Activated CD4-positive, alpha-beta T cell treated with anti-CD3 and anti-CD28 coated beads for 1 hour (primary cell): ENCODE measurements at regions not wholly inside any gene's neighbourhood (a gene's known extent, or its start where the extent isn't known, plus 50 kb on each side); places are given as distances from the start of the nearest gene placed in this dataset.

ENCODE experiments used
- DNase-seq: peaks from one replicate; pipeline ENCODE4 v3.0.0-alpha.2; 2020

GRCh38 chr2:211241891-211242290 is 685.5 kb downstream of the CPS1 start:
- no peak for DNase-seq

- DNase-seq = no peak
These were observed 691.4 kb downstream of the CPS1 start for GRCh38 chr2:211247751-211248150.

GRCh38 chr2:211248841-211249240 is 692.4 kb downstream of the CPS1 start:
- no peak for DNase-seq

GRCh38 chr2:211251016-211251415 is 694.6 kb downstream of the CPS1 start:
- no peak for DNase-seq

GRCh38 chr2:211258646-211259335 is 702.4 kb downstream of the CPS1 start:
- no peak for DNase-seq

GRCh38 chr2:211259831-211260476 is 703.6 kb downstream of the CPS1 start:
- DNase-seq = no peak

- DNase-seq = no peak
These were observed 713.9 kb downstream of the CPS1 start for GRCh38 chr2:211270257-211270656.

- DNase-seq = no peak
These were observed 725.2 kb downstream of the CPS1 start for GRCh38 chr2:211281430-211282073.

GRCh38 chr2:211302676-211303075 is 746.3 kb downstream of the CPS1 start:
- DNase-seq = no peak

- DNase-seq = no peak
These were observed 750.5 kb downstream of the CPS1 start for GRCh38 chr2:211306929-211307328.
